ENCODE measurements at regions not wholly inside any gene's neighbourhood (a gene's known extent, or its start where the extent isn't known, plus 50 kb on each side); places are given as distances from the start of the nearest gene placed in this dataset.

DNA sequence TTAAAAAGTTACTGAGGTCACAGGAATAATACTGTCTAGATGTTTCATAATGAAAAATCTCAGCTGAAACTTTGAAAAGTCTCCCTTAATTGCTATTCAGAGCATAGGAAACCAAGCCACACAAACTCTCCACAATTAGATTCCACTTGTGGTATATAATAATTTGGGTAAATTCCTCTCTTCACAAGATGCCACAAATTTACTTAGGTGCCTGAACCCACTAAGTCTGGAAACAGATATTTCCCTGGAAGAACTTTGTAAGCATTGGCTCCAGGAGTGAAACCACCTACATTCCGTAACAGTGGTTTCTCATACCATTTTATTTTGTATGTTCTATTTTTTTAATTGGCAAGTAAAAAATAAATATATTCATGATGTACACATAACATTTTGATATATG, 493.4 kb downstream of the SEMA3D start:
- ChIA-PET POLR2A (no interaction called here), CTCF (no interaction called here)

DNA sequence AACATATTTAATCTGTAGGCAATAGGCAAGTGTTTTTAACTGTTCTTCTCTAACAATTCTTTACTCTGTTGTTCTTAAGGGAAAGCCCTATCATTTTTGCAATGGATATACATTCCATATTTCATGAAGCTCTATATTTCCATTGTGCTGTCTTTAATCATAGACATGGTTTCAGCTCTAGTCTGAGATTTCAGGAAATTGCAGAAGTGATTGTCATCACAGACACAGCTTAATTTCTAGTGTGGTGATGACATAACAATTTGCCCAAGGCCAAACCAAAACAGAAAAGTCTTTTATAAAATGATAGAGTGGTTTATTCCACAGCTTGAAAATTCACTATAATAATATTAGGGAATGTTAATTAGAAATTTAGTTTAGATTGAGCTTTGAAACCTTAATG, 494.1 kb upstream of the SEMA3A start:
- ChIA-PET CTCF (no interaction called here), POLR2A (no interaction called here)

DNA sequence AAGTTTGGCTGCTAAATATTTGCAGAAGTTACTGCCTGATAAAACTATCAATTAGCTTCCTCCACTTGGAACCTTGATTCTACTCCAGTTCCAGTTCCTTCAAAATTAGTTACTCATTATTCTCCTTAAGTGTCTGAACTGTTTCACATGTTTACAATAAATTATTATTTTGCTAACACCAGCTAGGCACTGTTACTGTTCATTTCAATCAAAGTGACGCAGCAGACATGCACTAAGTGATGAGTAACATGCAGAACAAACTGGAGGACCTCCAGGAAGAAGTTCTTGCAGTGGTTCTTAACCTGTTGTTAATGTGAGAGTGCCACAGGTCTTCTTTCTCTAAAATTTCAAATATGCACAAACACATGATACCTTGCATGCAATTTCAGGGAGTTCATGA, 491.8 kb upstream of the SEMA3A start:
- POLR2A ChIA-PET, result no interaction called here
- CTCF ChIA-PET, result no interaction called here

DNA sequence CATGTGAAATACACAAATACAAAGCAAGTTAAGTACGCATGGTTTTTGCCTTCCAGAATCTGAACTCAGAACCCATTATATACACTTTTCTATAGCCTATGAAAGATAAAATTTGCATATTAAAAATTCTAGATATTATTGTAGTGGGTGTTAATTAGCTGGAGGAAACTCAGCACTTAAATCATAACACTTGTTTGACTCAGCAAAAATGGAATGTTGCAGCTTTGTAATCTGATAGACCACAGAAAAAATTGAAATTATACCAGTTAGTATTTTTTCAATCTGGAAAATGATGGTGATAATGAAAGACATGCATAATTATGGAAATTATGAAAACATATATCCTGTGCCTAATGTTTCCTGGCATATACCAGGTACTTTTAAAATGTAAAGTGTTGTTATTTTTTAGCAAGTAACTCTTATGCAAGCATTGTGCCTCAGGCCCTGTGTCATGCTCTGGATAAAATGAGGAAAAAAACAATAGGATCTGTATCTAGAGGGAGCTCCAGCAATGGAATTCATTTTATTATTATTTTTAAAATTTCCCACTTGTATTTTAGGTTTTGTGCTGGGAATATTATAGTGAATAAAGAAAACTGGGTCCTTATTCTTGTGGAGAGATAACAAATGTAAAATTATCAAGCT, 490.4 kb upstream of the SEMA3A start:
- CTCF ChIA-PET, result no interaction called here
- POLR2A ChIA-PET, result no interaction called here

DNA sequence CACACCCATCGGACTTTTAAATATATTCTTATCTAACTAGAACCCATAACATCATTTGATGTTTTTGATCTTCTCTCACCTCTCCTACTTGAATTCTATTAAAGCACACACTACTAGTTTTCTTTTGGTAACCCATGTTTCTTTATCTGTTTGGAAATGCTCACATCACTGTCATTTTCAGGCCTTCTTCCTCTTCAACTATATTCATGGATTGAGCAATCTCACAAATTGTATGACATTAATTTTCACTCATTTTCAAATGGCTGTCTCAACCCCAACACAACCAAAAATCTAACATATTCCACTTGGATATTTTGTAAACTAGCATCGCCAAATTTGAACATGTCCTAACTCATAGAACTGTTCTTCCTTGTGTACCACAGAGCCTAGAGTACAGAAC, 488.0 kb upstream of the SEMA3A start:
- ChIA-PET CTCF (no interaction called here), POLR2A (no interaction called here)

DNA sequence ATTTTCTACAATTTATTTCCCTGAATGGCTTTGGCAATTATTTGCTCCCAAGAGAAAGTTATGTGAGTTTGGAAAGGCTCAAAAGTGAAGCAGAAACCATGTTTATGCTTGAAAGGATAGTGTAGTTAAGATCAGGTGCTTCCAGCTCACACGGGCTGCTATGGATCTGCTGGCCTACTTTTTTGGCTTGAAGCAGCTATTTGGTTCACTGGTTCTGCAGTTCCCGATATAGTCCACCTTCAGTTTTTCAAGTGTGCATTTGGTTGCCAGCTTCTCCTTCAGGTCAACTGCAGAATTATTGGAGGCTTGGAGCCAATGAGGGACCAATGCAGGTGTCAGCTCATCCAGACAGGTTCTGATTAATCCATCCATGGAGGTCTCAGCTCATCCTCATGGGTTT, 484.3 kb upstream of the SEMA3A start:
- CTCF ChIA-PET, result interaction anchor here (0.6 kb wide), 1 partner anchor 39 kb away, joined by 3 read pairs; no protein-coding TSS in a partner anchor
- POLR2A ChIA-PET, result no interaction called here

DNA sequence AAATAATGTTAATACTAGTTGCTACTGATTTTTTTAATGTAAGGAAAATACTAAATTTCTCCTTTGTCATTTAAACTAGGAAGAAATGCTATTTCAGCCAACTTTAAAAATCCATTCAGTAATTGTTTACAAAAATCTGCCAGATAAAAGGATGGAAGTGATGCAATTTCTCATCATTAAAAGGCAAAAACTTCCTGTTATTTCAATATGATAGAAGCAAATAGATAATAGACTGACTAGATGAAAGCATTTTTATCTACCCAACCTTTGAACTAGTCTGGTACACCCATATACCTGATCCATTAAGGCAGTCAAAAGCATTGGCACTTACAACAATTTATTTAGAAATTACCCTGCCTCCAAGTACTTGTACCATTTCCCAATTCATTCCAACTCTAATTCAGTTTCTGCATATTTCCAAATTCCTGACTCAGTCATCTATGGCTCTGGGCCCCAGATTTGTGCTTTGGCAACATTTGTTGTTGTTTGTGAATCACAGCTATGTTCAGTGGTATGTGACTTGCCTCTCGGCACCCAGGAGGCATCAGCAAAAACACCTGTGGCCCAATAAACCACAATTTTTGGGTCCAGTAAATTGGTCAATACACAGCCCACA, 482.6 kb upstream of the SEMA3A start:
- ChIA-PET CTCF (no interaction called here), POLR2A (no interaction called here)

DNA sequence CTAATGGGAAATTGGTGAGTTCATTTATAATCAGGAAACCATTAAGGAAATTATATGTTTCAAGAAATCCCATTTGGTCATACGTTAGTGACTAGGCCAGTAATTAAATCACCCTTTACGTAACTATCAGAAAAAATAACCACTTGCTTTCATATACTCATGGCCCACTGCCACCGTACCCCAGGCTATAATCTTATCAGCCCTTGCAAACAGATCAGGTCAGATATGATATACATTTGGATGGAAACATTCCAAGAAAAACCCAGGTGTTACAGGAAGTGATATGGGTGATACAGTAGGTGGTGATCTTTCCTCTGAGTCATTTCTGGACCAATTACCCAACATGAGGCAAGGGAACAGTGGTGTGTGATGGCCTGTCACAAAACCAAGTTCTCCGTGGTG, 481.0 kb upstream of the SEMA3A start:
- CTCF ChIA-PET, result no interaction called here

DNA sequence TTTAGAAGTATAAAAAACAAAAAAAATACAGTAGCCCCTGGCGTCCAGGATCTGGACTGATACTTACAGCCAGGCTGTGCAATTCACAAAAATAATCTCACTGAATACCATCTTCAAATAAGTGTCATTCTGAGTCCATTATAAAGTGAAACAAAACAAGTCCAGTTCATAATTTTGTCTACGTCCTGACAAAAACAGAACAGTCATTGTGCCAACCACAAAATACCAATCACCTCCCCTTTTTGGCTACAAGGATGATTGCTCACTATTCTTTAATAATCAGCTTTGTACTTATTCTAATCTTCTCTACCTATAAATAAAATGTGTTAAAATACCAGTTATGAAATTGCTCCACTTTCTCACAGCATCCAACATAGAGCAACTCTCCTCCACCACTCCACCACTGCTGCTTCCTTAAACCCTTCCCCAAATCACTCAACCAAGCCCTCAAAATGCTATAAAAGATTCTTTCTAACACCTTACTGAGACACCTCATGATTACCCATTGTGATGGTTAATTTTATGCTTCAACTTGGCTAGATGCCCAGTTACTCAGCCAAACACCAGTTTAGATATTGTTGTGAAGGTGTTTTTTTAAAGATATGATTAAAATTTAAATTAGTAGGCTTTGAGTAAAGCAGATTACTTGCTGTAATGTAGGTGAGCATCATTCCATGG, 479.8 kb upstream of the SEMA3A start:
- POLR2A ChIA-PET, result no interaction called here
- CTCF ChIA-PET, result no interaction called here

More for the DNA sequence above, 481.0 kb upstream of the SEMA3A start:
- POLR2A ChIA-PET, result no interaction called here

DNA sequence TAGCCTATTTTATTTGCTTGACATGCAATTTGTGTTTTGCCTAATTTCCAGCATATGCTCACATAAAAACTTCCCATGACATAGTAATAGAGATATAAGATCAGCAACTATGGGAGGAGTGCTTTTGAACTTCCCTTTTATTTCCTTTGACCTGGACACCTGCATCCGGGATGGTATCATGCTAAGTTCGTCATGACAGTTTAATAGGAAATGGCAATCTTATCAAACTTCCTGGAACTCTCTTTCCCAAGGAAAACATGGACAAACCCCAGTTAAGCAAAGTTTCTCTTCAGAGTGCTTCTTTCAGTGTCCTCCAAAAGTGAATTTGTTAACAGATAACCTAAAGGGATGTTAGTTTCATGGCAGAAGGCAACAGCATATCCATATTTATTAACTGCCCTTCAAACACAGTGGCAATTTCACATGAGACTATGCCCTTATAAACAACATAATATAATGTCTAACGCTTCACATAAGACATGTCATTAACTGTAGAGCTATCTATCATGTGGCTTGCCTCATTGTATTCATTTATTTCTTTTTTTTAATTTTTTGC, 474.7 kb upstream of the SEMA3A start:
- CTCF ChIA-PET, result no interaction called here
- POLR2A ChIA-PET, result no interaction called here

DNA sequence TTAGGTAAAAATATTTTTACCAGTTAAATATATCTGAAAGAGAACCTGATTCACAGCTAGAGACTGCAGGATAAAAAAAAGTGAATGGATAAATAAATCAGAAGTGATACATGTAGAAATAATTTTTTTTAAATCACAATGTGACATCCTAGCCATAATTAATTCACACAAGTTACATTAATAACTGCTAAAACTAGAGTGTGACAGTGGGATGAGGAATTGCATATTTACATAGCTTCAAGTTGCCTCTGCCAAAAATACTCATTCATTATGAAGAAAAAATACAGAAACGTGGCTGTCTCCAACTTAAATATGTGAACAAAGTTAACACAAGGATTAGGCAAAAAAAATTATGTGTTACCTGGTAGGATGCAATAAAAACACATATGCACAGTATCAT, 473.5 kb upstream of the SEMA3A start:
- POLR2A ChIA-PET, result no interaction called here
- CTCF ChIA-PET, result no interaction called here

DNA sequence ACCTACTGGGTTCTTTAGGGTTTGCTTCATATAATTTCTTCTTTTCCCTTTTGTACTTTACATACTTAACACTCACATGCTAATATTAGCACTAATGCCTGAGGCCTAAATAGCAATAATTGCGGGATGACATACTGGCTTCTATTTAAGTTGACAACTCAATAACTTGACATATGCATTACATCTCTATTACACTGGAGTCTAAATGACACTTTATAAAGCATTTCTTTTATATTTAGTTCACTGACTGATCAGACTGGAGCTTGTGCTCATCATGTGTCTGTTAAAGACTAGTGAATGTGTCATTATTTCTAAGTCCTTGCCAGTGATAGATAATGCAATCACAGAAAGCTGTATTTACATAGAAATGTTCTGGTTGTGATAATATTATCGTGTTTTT, 472.1 kb upstream of the SEMA3A start:
- POLR2A ChIA-PET, result no interaction called here
- CTCF ChIA-PET, result no interaction called here

DNA sequence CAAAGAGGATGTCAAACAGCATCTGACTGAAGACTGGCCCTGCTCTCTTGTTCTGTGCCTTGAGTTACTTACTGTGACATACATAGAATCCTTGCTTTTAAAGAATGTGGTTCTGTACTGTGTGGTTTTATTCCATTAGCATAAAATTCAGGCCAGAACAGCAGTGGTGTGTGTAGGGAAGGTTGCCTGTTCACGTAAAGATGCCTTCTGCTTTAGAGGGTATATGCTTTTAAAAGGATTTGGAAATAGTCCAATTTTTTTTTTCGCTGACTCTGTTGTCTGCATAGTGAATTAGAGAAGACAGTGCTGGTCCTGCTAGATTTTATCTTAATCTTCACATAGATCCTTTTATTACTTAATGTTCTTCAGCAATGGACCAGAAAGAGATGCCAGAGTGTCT, 470.8 kb upstream of the SEMA3A start:
- CTCF ChIA-PET, result no interaction called here
- POLR2A ChIA-PET, result no interaction called here

DNA sequence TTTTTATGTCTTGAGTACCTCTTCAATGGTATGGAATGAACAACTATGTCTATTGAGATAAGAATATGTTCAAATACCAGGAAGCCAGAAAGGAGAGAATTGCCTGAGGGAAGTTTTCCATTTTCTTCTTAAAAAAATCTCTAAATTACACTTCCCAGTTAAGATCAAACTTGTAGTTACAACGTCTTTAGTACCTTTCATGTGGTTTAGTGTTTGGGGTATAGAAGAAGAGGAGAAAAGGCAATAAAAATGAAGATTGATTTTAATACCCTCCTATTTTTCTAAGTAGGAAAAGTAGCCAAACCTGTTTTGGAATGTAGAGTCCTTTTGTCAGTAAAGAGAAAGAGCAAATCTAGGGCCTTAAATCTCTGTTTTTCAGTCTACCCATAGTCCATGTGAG, 470.0 kb upstream of the SEMA3A start:
- CTCF ChIA-PET, result no interaction called here

DNA sequence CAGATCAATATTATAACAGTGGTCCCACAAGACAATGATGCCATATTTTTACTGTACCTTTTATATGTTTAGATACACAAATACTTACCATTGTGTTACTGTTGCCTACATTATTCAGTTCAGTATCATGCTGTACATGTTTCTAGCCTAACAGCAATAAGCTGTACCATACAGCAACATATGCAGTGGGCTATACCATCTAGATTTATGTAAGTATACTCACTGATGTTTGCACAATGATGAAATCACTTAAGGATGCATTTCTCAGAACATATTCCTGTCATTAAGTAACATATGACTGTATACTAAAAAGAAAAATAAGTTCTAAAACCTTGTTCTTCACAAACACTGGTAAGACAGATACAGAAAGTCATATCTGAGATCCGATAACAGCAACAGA, 468.6 kb upstream of the SEMA3A start:
- POLR2A ChIA-PET, result no interaction called here

More for the DNA sequence above, 470.0 kb upstream of the SEMA3A start:
- POLR2A ChIA-PET, result no interaction called here

DNA sequence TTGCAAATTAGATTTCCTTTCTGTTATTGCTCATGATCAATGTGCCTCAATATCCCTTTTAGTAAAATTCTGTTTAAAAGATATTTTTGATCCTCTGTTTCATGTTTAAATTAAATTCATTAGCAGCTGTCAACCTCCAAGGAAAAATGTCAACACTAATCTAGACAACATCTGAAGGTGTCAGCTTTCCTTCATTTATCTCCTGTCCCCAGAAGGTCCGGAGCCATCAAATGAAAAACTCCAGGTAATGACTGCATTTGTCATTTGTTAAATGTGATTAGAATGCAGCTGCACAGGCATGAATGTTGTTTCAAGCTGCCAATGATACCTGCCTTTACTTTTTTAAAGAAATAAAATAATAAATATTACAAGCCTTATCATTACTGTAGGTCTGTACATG, 463.7 kb upstream of the SEMA3A start:
- CTCF ChIA-PET, result no interaction called here
- POLR2A ChIA-PET, result no interaction called here

More for the DNA sequence above, 468.6 kb upstream of the SEMA3A start:
- CTCF ChIA-PET, result no interaction called here

DNA sequence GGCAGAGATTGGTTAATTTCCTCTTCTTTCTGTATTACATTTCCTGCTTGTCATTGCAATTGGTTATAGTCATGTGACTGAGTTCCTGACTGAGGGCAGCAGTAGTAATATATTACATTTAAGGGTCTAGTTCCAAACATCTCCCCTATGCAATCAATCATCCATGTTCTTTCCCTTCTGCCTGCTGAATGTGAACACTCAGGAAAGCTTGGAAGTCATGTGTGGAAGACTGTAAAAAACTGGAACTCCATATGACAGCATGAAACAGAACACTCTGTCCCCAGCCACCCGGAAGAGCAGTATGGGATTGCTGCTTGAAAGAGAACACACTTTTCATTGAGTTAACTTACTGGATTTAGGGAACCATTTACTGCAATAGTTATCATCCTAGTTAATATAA, 459.7 kb upstream of the SEMA3A start:
- ChIA-PET POLR2A (no interaction called here), CTCF (no interaction called here)

DNA sequence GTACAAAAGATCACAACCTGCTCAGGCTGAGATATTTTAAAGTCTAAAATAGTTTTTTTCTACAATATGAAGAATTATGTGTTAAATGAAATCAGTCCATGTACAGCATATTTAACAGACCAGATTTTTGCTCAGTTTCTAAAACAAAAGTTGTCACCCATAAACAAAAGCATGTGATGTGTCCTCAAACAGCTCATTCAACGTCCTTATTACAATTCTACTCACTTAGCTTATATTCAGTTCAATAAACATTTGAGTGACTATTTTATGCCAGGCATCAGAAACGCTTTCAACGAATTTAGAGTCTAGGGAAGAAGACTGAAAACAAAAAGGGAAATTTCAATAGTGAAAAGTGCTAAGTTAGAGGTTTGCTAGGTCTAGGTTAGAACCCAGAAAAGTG, 457.3 kb upstream of the SEMA3A start:
- ChIA-PET POLR2A (no interaction called here), CTCF (no interaction called here)

DNA sequence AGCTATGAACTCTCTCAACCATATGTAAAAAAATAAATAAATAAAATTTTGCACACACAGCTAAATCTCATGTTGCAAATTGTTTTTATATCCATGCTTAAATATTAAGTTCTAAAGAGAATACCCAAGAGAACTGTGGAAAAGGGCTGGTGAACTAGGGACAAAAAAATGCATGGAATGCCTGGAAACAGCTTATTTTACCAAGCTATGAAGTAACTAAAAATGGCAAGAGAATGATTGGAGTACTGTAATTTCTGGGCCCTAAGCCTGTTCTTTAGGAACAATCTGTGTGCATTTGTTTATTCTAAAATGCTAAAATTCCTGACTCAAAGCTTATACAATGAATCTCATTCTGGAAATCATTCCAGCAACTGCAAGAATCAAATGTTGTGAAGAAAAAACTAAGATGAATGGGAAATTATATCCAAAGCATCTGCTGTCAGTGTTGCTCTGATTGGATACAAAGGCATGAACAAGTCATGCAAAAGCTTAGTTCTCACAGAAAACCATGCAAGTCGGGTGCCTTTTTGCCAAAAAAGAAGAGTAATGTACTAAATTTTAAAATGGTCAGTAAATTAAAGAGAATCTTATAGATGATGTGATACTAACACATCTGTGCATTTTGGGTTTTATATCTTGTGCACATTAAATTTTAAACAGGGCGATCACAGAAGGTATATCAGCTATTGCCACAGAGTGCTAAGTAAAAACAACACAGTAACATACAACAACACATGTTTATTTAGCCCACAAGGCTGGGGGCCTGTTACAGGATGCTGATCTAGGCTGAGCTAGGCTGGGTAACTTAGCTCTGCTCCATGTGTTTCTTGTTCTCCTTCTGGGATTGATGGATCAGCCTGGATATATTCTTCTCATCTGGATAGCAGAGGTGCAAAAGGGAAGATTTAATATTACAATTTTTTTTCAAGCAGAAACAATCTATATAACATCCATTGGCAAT, 453.5 kb upstream of the SEMA3A start:
- CTCF ChIA-PET, result no interaction called here
- POLR2A ChIA-PET, result no interaction called here

DNA sequence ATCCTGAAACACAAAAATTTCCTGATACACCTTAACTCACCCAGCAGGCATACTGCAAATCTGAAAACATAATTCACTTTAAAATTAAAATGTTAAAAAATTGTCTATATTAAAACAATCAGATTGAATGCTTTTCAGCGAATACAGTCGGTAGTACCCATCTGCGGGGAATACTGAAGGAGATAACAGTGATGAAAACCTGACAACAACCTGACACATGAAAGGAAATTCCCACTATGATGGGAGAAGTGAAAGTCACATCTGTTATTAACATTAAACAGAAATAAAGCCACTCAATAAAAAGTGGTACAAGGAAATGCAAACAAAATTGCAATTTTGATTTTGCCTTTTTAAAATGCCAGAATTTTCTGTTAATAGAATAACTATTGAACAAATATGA, 448.0 kb upstream of the SEMA3A start:
- POLR2A ChIA-PET, result no interaction called here
- CTCF ChIA-PET, result no interaction called here

DNA sequence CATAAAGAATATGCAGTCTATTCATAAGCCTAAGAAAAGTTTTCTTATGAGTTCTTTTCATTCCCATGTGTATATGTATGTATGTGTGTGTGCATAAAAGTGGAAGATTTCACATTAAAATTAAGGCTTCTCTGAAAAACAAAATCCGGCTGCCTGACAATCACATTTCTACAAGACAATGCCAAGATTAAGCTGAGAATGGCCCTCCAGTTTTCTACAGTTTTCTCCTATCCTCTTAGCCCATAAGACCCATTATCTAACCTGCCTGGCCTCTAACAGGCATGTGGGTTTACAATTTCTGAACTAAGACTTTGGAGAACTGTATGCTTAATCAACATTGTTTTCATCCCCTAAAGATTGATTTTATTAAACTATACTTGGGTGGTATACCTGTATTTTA, 446.0 kb upstream of the SEMA3A start:
- ChIA-PET POLR2A (no interaction called here), CTCF (no interaction called here)

Measured in activated CD8-positive, alpha-beta memory T cell treated with anti-CD3 and anti-CD28 coated beads for 36 hours (primary cell).